Globus pallidus (tissue), 1 donor: ENCODE measurements at regions not wholly inside any gene's neighbourhood (a gene's known extent, or its start where the extent isn't known, plus 50 kb on each side); places are given as distances from the start of the nearest gene placed in this dataset.

Experiments
- DNase-seq: peaks from one replicate; pipeline ENCODE4 v3.0.0-alpha.2; 2015; ENCODE audit warnings: low spot score

GRCh38 chrX:22325096-22325495 lies 52.4 kb downstream of the CBLL2 start:
- no peak for DNase-seq

GRCh38 chrX:22329783-22330182 lies 57.1 kb downstream of the CBLL2 start:
- DNase-seq, result no peak

GRCh38 chrX:22338740-22339139 lies 66.0 kb downstream of the CBLL2 start:
- DNase-seq, result no peak

- DNase-seq, result no peak
These were observed 66.7 kb downstream of the CBLL2 start for GRCh38 chrX:22339459-22339858.

- no peak for DNase-seq
These were observed 67.4 kb downstream of the CBLL2 start for GRCh38 chrX:22340022-22340616.

GRCh38 chrX:22343192-22343591 lies 70.5 kb downstream of the CBLL2 start:
- no peak for DNase-seq

- no peak for DNase-seq
These were observed 73.2 kb downstream of the CBLL2 start for GRCh38 chrX:22345884-22346283.

- no peak for DNase-seq
These were observed 74.8 kb downstream of the CBLL2 start for GRCh38 chrX:22347491-22347890.

- no peak for DNase-seq
These were observed 76.4 kb downstream of the CBLL2 start for GRCh38 chrX:22349116-22349515.

GRCh38 chrX:22351076-22351475 lies 78.4 kb downstream of the CBLL2 start:
- no peak for DNase-seq

GRCh38 chrX:22351966-22352365 lies 79.3 kb downstream of the CBLL2 start:
- no peak for DNase-seq

- DNase-seq, result no peak
These were observed 84.9 kb downstream of the CBLL2 start for GRCh38 chrX:22357621-22358020.

GRCh38 chrX:22360129-22360528 lies 87.4 kb downstream of the CBLL2 start:
- DNase-seq, result no peak

GRCh38 chrX:22365460-22365859 lies 92.7 kb downstream of the CBLL2 start:
- DNase-seq, result no peak

GRCh38 chrX:22366166-22366702 lies 93.5 kb downstream of the CBLL2 start:
- DNase-seq, result no peak

- no peak for DNase-seq
These were observed 94.2 kb downstream of the CBLL2 start for GRCh38 chrX:22366906-22367305.

- no peak for DNase-seq
These were observed 100.4 kb downstream of the CBLL2 start for GRCh38 chrX:22373094-22373493.

GRCh38 chrX:22373766-22374165 lies 101.1 kb downstream of the CBLL2 start:
- no peak for DNase-seq

GRCh38 chrX:22376369-22376768 lies 103.7 kb downstream of the CBLL2 start:
- DNase-seq, result no peak

GRCh38 chrX:22378296-22378695 lies 105.6 kb downstream of the CBLL2 start:
- no peak for DNase-seq

GRCh38 chrX:22383988-22384387 lies 111.3 kb downstream of the CBLL2 start:
- no peak for DNase-seq

GRCh38 chrX:22389556-22390179 lies 117.0 kb downstream of the CBLL2 start:
- DNase-seq, result no peak

- DNase-seq, result no peak
These were observed 119.6 kb downstream of the CBLL2 start for GRCh38 chrX:22392133-22392948.
